ENCODE measurements at regions not wholly inside any gene's neighbourhood (a gene's known extent, or its start where the extent isn't known, plus 50 kb on each side); places are given as distances from the start of the nearest gene placed in this dataset.

GRCh38 chr14:31971612-31972011, 105.5 kb upstream of the ARHGAP5 start:
- H3K4me3 ChIP-seq (ENCODE audit: low read length): no peak overlapping the region
- H3K27ac ChIP-seq (ENCODE audit: low read length): no peak overlapping the region
- DNase-seq: no peak
- WGBS (ENCODE audit: insufficient coverage, low lambda C conversion rate): no CpG with 5 or more reads among the region's 4 CpGs
- no peaks in the 10 kb centered on the region for H3K36me3 ChIP-seq (ENCODE audit: control insufficient read depth, insufficient read depth, low read length)
- H3K4me1 ChIP-seq (ENCODE audit: control insufficient read depth, insufficient read depth, low read length): peaks cover 34% of the 10 kb centered on the region
- H3K27me3 ChIP-seq (ENCODE audit: control insufficient read depth, insufficient read depth, low read length): no peaks in the 10 kb centered on the region
- peaks cover 18% of the 10 kb centered on the region for H3K9me3 ChIP-seq (ENCODE audit: control insufficient read depth, low read depth, low read length)

- Histone ChIP-seq H3K36me3 (ENCODE audit: control insufficient read depth, insufficient read depth, low read length) (no peaks in the 10 kb centered on the region), H3K4me3 (ENCODE audit: low read length) (no peak overlapping the region), H3K27ac (ENCODE audit: low read length) (no peak overlapping the region), H3K9me3 (ENCODE audit: control insufficient read depth, low read depth, low read length) (peaks cover 22% of the 10 kb centered on the region), H3K27me3 (ENCODE audit: control insufficient read depth, insufficient read depth, low read length) (no peaks in the 10 kb centered on the region), H3K4me1 (ENCODE audit: control insufficient read depth, insufficient read depth, low read length) (no peaks in the 10 kb centered on the region)
- no CpG with 5 or more reads among the region's 3 CpGs for WGBS (ENCODE audit: insufficient coverage, low lambda C conversion rate)
- DNase-seq: no peak
These were observed 100.0 kb upstream of the ARHGAP5 start for GRCh38 chr14:31977001-31977556.

DNA sequence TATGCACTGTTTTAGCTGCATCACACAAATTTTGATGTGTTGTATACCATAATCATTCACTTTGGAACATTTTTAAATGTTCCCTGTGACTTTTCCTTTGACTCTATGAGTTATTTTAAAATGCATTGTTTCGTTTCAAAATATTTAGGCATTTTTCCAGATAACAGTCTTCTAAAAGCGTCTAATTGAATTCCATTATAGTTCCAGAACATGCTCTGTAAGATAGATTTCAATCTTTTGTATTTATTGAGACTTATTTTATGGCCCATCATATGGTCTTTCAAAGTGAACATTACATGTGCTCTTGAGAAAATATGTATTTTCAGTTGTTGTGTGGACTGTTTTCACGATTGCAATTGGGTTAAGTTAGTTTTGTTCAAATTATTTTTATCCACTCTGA, 98.7 kb upstream of the ARHGAP5 start:
- Histone ChIP-seq H3K4me1 (ENCODE audit: control insufficient read depth, insufficient read depth, low read length) (no peaks in the 10 kb centered on the region), H3K27me3 (ENCODE audit: control insufficient read depth, insufficient read depth, low read length) (no peaks in the 10 kb centered on the region), H3K4me3 (ENCODE audit: low read length) (no peak overlapping the region), H3K9me3 (ENCODE audit: control insufficient read depth, low read depth, low read length) (peaks cover 27% of the 10 kb centered on the region), H3K36me3 (ENCODE audit: control insufficient read depth, insufficient read depth, low read length) (no peaks in the 10 kb centered on the region), H3K27ac (ENCODE audit: low read length) (no peak overlapping the region)
- no peak for DNase-seq
- WGBS (ENCODE audit: insufficient coverage, low lambda C conversion rate): 59% methylated on average over 2 of the region's 3 CpGs

DNA sequence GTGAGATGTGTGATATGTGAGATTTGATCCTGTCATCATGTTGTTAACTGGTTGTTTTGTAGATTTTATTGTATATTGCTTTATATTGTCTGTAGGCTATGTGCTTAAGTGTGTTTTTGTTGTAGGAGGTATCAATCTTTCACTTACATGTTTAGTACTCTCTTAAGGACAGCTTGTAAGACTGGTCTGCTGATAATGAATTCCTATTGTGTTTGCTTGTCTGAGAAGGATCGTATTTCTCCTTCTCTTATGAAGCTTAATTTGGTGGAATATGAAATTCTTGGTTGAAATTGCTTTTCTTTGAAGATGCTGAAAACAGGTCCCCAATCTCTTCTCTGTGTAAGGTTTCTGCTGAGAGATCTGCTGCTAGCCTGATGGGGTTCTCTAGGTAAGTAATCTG, 94.5 kb upstream of the ARHGAP5 start:
- Histone ChIP-seq H3K27me3 (ENCODE audit: control insufficient read depth, insufficient read depth, low read length) (no peaks in the 10 kb centered on the region), H3K36me3 (ENCODE audit: control insufficient read depth, insufficient read depth, low read length) (no peaks in the 10 kb centered on the region), H3K9me3 (ENCODE audit: control insufficient read depth, low read depth, low read length) (peaks cover 27% of the 10 kb centered on the region), H3K27ac (ENCODE audit: low read length) (no peak overlapping the region), H3K4me3 (ENCODE audit: low read length) (no peak overlapping the region), H3K4me1 (ENCODE audit: control insufficient read depth, insufficient read depth, low read length) (no peaks in the 10 kb centered on the region)
- WGBS (ENCODE audit: insufficient coverage, low lambda C conversion rate): no CpG with 5 or more reads among the region's 1 CpG
- DNase-seq: no peak

DNA sequence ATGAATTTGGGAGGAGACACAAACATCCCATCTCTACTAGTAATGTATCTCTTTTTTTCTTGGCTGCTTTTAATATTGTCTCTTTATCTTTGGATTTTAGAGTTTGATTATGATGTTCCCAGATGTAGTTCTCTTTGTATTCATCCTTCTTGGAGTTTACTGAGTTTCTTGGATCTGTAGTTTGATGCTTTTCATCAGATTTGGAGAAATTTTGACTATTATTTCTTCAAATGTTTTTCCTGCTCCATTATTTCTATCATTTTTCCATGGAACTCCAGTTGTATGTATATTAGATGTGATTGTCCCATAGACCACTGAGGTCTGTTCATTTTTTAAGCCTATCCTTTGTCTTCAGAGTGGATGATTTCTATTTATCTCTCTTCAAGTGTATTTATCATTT, 90.7 kb upstream of the ARHGAP5 start:
- Histone ChIP-seq H3K4me3 (ENCODE audit: low read length) (no peak overlapping the region), H3K27me3 (ENCODE audit: control insufficient read depth, insufficient read depth, low read length) (no peaks in the 10 kb centered on the region), H3K4me1 (ENCODE audit: control insufficient read depth, insufficient read depth, low read length) (peaks cover under 1% of the 10 kb centered on the region), H3K36me3 (ENCODE audit: control insufficient read depth, insufficient read depth, low read length) (no peaks in the 10 kb centered on the region), H3K27ac (ENCODE audit: low read length) (no peak overlapping the region), H3K9me3 (ENCODE audit: control insufficient read depth, low read depth, low read length) (peaks cover 22% of the 10 kb centered on the region)
- DNase-seq: no peak

DNA sequence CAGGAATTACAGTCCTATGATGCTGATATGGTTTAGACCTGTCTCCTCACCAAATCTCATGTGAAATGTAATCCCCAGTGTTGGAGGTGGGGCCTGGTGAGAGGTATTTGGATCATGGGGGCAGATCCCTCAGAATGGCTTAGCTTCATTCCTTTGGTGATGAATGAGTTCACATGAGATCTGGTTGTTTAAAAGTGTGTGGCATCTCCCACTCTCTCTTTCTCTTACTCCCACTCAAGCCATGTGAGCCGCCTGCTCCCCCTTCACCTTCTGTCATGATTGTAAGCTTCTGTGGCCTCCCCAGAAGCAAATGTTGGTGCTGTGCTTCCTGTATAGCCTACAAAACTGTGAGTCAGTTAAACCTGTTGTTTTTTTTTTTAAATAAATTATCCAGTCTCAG, 89.4 kb upstream of the ARHGAP5 start:
- Histone ChIP-seq H3K27me3 (ENCODE audit: control insufficient read depth, insufficient read depth, low read length) (no peaks in the 10 kb centered on the region), H3K36me3 (ENCODE audit: control insufficient read depth, insufficient read depth, low read length) (no peaks in the 10 kb centered on the region), H3K4me3 (ENCODE audit: low read length) (no peak overlapping the region), H3K9me3 (ENCODE audit: control insufficient read depth, low read depth, low read length) (peaks cover 20% of the 10 kb centered on the region), H3K27ac (ENCODE audit: low read length) (no peak overlapping the region), H3K4me1 (ENCODE audit: control insufficient read depth, insufficient read depth, low read length) (peaks cover 6% of the 10 kb centered on the region)
- no peak for DNase-seq
- WGBS (ENCODE audit: insufficient coverage, low lambda C conversion rate): no CpG with 5 or more reads among the region's 1 CpG

DNA sequence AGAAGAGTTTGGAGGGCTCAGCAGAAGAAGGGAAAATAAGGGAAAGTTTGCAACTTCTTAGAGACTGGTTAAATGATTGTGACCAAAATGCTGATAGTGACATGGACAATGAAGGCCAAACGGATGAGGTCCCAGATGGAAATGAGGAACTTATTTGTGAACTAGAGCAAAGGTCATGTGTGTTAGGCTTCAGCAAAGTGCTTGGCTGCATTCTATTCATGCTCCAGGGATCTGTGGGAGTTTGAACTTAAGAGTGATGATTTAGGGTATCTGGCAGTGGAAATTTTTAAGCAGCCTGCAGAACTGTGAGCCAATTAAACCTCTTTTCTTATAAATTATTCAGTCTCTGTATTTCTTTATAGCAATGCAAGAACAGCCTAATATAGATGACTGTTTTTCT, 88.9 kb upstream of the ARHGAP5 start:
- H3K9me3 ChIP-seq (ENCODE audit: control insufficient read depth, low read depth, low read length): peaks cover 17% of the 10 kb centered on the region
- no peak for DNase-seq
- WGBS (ENCODE audit: insufficient coverage, low lambda C conversion rate): no CpG with 5 or more reads among the region's 1 CpG

DNA sequence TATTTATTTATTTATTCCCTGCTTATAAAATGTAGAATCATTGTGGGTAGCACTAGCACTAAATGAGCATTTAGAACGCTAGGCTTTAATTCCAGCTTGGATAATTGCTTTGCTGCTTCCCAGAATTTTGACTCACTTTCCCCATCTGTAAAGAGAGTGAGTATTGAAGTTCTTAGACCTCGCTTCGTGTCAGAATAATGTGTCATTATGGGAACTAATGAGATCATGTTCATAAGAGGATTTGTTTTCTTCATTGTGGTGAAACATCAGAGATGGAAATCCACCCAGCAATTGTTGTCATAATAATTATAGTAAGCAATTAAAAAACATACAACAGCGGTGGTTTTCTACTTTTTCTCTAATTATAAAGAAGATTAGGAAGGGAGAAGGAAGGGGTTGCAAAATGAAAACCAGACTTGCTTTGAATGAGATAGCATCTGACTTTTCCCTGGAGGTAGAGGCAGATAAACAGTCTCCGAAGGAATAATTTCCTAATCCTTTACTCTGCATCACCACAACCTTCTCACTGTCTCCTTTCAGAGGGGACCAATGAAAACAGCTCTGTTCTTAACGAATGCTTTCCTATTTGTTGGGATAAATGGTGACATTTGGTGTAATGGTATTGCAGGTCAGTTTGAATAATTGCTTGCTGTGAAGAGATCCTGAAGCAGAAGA, 86.8 kb upstream of the ARHGAP5 start:
- Histone ChIP-seq H3K27me3 (ENCODE audit: control insufficient read depth, insufficient read depth, low read length) (no peaks in the 10 kb centered on the region), H3K27ac (ENCODE audit: low read length) (no peak overlapping the region), H3K9me3 (ENCODE audit: control insufficient read depth, low read depth, low read length) (peaks cover 4% of the 10 kb centered on the region), H3K36me3 (ENCODE audit: control insufficient read depth, insufficient read depth, low read length) (no peaks in the 10 kb centered on the region), H3K4me3 (ENCODE audit: low read length) (no peak overlapping the region), H3K4me1 (ENCODE audit: control insufficient read depth, insufficient read depth, low read length) (peaks cover 8% of the 10 kb centered on the region)
- 85% methylated on average over 3 of the region's 6 CpGs for WGBS (ENCODE audit: insufficient coverage, low lambda C conversion rate)
- DNase-seq: no peak

More for the DNA sequence above, 88.9 kb upstream of the ARHGAP5 start:
- Histone ChIP-seq H3K4me3 (ENCODE audit: low read length) (no peak overlapping the region), H3K4me1 (ENCODE audit: control insufficient read depth, insufficient read depth, low read length) (peaks cover 6% of the 10 kb centered on the region), H3K27ac (ENCODE audit: low read length) (no peak overlapping the region), H3K36me3 (ENCODE audit: control insufficient read depth, insufficient read depth, low read length) (no peaks in the 10 kb centered on the region), H3K27me3 (ENCODE audit: control insufficient read depth, insufficient read depth, low read length) (no peaks in the 10 kb centered on the region)

DNA sequence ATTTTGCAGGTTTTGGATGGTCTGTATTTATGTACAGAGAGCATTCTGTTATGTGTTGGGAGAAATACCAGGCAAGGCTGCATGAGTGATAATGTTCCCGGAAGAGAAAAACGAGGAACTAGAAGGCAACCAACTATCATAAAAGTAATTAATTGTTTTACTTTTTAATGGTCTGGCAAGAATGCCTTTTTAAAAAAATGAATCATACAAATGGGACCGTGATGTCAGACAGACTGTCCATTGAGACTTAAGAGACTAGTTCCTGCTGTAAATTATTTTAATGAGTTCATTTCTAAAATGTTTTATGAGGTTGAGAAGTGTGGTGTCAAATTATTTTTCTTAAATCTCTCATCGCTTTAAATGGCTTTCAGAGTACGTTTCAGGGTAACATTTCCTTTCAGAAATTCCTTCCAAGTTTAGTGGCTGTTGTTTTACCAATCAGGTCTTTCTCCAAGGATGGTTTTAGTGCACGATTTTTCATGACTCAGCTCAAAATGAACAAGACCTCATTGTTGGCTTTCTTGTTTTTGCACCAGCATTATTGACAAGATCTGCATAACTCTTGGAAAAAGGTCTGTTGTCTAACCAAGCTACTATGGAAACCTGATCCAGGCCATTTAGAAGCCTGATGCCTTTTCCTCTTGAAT, 86.1 kb upstream of the ARHGAP5 start:
- no peaks in the 10 kb centered on the region for H3K36me3 ChIP-seq (ENCODE audit: control insufficient read depth, insufficient read depth, low read length)
- no peak overlapping the region for H3K4me3 ChIP-seq (ENCODE audit: low read length)
- no peak overlapping the region for H3K27ac ChIP-seq (ENCODE audit: low read length)
- 92% methylated on average over 2 of the region's 6 CpGs for WGBS (ENCODE audit: insufficient coverage, low lambda C conversion rate)
- no peaks in the 10 kb centered on the region for H3K27me3 ChIP-seq (ENCODE audit: control insufficient read depth, insufficient read depth, low read length)
- no peak for DNase-seq
- no peaks in the 10 kb centered on the region for H3K9me3 ChIP-seq (ENCODE audit: control insufficient read depth, low read depth, low read length)
- peaks cover 8% of the 10 kb centered on the region for H3K4me1 ChIP-seq (ENCODE audit: control insufficient read depth, insufficient read depth, low read length)

DNA sequence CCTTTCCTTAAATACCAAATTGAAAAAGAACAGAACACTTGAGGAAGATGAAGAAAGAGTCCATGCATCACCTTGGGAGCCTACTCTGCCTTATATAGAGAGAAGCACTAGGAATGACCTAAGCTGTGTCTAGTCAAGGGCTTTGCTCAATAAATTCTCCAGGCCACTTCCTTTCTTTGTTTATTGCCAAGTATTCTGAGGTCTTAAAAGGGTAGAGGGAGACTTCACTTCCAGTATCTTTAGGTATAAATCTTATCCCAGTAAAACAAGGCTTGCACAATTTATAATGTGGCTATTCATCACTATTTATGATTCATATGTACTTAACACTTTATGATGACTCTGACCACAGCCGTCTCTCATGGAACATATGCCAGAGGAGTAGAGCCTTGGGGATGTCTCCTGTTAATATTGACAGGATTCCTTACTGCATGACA, 85.1 kb upstream of the ARHGAP5 start:
- Histone ChIP-seq H3K4me3 (ENCODE audit: low read length) (no peak overlapping the region), H3K27ac (ENCODE audit: low read length) (peak overlapping the region; percentile 1), H3K27me3 (ENCODE audit: control insufficient read depth, insufficient read depth, low read length) (no peaks in the 10 kb centered on the region), H3K36me3 (ENCODE audit: control insufficient read depth, insufficient read depth, low read length) (no peaks in the 10 kb centered on the region), H3K9me3 (ENCODE audit: control insufficient read depth, low read depth, low read length) (no peaks in the 10 kb centered on the region), H3K4me1 (ENCODE audit: control insufficient read depth, insufficient read depth, low read length) (peaks cover 14% of the 10 kb centered on the region)
- no CpG with 5 or more reads among the region's 1 CpG for WGBS (ENCODE audit: insufficient coverage, low lambda C conversion rate)
- DNase-seq: peak in 1 of 2 donors; percentile 72

Data from large intestine (tissue), 3 donors.